GM18873 (cell line): ENCODE measurements at regions not wholly inside any gene's neighbourhood (a gene's known extent, or its start where the extent isn't known, plus 50 kb on each side); places are given as distances from the start of the nearest gene placed in this dataset.

ENCODE experiments used
- ATAC-seq: cut with Tn5 transposase; IDR thresholded peaks from one replicate; pipeline ENCODE4 v1.9.1; 2021; ENCODE audit warnings: mild to moderate bottlenecking, moderate library complexity, moderate number of reproducible peaks; ENCODE audit not compliant: unreplicated experiment, low FRiP score

GRCh38 chr13:104004572-104004971, 938.4 kb upstream of the SLC10A2 start:
- ATAC-seq = no peak

GRCh38 chr13:104002216-104002615, 936.0 kb upstream of the SLC10A2 start:
- no peak for ATAC-seq

- no peak for ATAC-seq
These were observed 935.5 kb upstream of the SLC10A2 start for GRCh38 chr13:104001766-104002165.

GRCh38 chr13:103996733-103997132, 930.5 kb upstream of the SLC10A2 start:
- no peak for ATAC-seq

GRCh38 chr13:103983948-103984347, 917.7 kb upstream of the SLC10A2 start:
- ATAC-seq = no peak

- no peak for ATAC-seq
These were observed 910.2 kb upstream of the SLC10A2 start for GRCh38 chr13:103976371-103976770.

- no peak for ATAC-seq
These were observed 907.5 kb upstream of the SLC10A2 start for GRCh38 chr13:103973740-103974139.

GRCh38 chr13:103969520-103970050, 903.4 kb upstream of the SLC10A2 start:
- no peak for ATAC-seq

- ATAC-seq = no peak
These were observed 899.5 kb upstream of the SLC10A2 start for GRCh38 chr13:103965506-103966243.

GRCh38 chr13:103961784-103962183, 895.6 kb upstream of the SLC10A2 start:
- no peak for ATAC-seq

- no peak for ATAC-seq
These were observed 894.9 kb upstream of the SLC10A2 start for GRCh38 chr13:103961129-103961528.

- ATAC-seq = no peak
These were observed 893.8 kb upstream of the SLC10A2 start for GRCh38 chr13:103960001-103960400.

- no peak for ATAC-seq
These were observed 892.5 kb upstream of the SLC10A2 start for GRCh38 chr13:103958691-103959090.

GRCh38 chr13:103957939-103958338, 891.7 kb upstream of the SLC10A2 start:
- no peak for ATAC-seq

- no peak for ATAC-seq
These were observed 887.6 kb upstream of the SLC10A2 start for GRCh38 chr13:103953859-103954258.

GRCh38 chr13:103952183-103952582, 886.0 kb upstream of the SLC10A2 start:
- no peak for ATAC-seq

GRCh38 chr13:103948426-103948825, 882.2 kb upstream of the SLC10A2 start:
- no peak for ATAC-seq

GRCh38 chr13:103945836-103946235, 879.6 kb upstream of the SLC10A2 start:
- no peak for ATAC-seq

- no peak for ATAC-seq
These were observed 875.4 kb upstream of the SLC10A2 start for GRCh38 chr13:103941506-103942140.

GRCh38 chr13:103935117-103935516, 868.9 kb upstream of the SLC10A2 start:
- ATAC-seq = no peak

GRCh38 chr13:103931885-103932284, 865.7 kb upstream of the SLC10A2 start:
- ATAC-seq = no peak

GRCh38 chr13:103931331-103931845, 865.2 kb upstream of the SLC10A2 start:
- no peak for ATAC-seq
